ENCODE measurements at regions not wholly inside any gene's neighbourhood (a gene's known extent, or its start where the extent isn't known, plus 50 kb on each side); places are given as distances from the start of the nearest gene placed in this dataset.
A peak's percentile ranks its signal among the peaks of the same experiment; 100 is the strongest.

GRCh38 chr17:34825884-34826283 lies 135.4 kb downstream of the CCT6B start:
- DNase-seq (ENCODE audit: low read depth in 3 of 3) = no peak

- no peak for DNase-seq (ENCODE audit: low read depth in 3 of 3)
Measured at GRCh38 chr17:34825102-34825501, 136.2 kb downstream of the CCT6B start.

GRCh38 chr17:34823023-34823422 lies 138.2 kb downstream of the CCT6B start:
- DNase-seq (ENCODE audit: low read depth in 3 of 3) = no peak

GRCh38 chr17:34822007-34822739 lies 139.1 kb downstream of the CCT6B start:
- DNase-seq (ENCODE audit: low read depth in 3 of 3) = no peak

- DNase-seq (ENCODE audit: low read depth in 3 of 3) = no peak
Measured at GRCh38 chr17:34820922-34821321, 140.3 kb downstream of the CCT6B start.

DNA sequence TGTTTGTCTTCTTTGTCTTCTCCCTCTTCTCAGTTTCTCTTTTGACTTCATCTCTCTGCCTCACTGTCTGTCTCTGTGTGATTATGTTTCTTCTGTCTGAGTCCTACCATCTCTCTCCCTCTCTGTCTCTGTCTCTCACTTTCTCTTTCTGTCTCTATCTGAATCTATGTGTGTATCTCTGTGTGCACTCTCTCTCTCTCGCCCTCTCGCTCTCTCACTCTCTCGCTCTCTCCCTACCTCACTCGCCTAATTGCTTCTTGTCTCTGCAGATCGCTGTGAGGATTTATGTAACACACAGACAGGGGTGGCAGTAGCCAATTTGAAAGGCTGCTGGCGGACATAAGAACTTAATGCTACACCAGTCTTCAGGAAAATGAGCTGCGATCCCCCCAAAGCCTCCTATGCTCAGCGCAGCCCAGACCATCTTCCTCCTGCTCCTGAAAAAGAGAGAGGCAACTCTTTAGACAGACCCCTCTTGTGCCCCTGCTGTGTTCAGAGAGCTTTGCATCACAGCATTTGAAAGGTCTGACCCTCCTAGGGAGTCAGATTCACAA lies 140.9 kb downstream of the CCT6B start:
- DNase-seq (ENCODE audit: low read depth in 3 of 3) = no peak

DNA sequence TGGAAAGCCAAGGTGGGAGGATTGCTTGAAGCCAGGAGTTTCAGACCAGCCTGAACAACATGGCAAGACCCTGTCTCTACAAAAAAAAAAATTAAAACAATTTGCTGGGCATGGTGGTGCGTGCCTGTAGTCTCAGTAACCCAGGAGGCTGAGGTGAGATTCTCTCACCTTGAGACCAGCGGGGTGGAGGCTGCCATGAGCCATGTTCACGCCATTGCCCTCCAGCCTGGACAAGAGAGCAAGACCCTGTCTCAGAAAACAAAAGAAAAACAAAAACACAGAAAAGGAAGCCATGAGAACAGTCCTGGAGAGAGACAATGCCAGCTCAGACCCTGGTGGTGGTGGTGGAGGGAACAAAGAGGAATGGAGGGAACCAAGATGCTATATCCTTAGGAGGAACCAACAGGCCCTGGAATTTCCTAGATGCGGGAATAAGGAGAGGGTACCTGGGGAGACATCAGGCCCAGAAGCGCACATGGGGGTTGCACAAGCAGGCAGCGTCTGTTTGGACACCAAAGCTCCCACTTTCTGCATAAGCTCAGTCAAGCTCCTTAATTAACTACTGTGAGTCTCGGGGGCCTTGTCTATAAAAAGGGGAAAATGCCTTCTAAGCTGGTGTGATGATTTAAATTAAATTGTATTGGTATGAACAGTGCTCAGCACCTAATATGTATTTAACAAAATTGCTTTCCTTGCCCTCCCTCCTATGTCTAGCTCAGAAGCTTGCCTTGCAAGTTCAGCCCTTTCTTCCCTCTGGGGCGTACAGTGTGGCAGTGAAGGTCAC lies 143.8 kb downstream of the CCT6B start:
- DNase-seq (ENCODE audit: low read depth in 3 of 3) = no peak

DNA sequence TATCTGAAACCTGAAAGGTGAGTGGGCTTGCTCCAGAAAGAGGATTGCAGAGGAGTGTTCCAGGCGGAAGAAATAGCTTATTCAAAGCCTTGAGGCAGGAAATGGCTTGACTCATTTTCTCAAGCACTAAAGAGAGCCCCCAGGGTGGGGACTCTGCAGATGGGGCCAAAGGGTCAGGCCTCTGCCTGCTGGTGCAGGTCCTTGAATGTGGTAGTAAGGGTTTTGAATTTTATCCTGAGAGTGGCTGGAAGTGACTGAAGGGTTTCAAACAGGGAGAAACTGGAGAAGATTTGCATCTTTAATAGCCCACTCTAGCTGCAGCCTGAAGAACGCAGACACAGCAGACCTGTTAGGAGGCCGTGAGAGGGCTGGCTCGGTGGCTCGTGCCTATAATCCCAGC lies 144.4 kb downstream of the CCT6B start:
- DNase-seq (ENCODE audit: low read depth in 3 of 3) = no peak

GRCh38 chr17:34813290-34813689 lies 148.0 kb downstream of the CCT6B start:
- DNase-seq (ENCODE audit: low read depth in 3 of 3) = no peak

GRCh38 chr17:34811561-34811960 lies 149.7 kb downstream of the CCT6B start:
- no peak for DNase-seq (ENCODE audit: low read depth in 3 of 3)

GRCh38 chr17:34800661-34801060 lies 160.6 kb downstream of the CCT6B start:
- DNase-seq (ENCODE audit: low read depth in 3 of 3) = no peak

DNA sequence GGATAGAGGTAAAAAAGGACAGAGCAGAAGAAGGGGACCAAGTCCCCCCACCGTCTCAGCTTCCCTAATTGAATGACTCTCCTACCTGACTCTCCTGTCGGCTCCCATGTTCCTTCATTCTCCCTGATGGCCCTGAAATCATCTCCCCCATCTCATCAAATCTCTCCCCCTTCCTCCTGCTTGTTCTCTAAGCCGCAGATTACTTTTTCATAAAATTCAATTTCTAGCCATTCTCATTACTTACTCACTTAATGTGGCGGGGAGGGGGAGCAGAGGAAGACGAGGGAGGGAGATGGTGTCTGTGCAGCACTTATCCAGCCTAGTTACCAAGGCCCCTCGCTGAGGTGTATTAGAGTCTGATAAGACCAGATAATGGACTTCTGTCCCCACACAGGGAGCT lies 161.5 kb downstream of the CCT6B start:
- DNase-seq (ENCODE audit: low read depth in 3 of 3) = no peak

- no peak for DNase-seq (ENCODE audit: low read depth in 3 of 3)
Measured at GRCh38 chr17:34798581-34798980, 162.7 kb downstream of the CCT6B start.

GRCh38 chr17:34797720-34798119 lies 163.5 kb downstream of the CCT6B start:
- peak in 2 of 3 experiments; percentile 6 to 18 for DNase-seq (ENCODE audit: low read depth in 3 of 3)

DNA sequence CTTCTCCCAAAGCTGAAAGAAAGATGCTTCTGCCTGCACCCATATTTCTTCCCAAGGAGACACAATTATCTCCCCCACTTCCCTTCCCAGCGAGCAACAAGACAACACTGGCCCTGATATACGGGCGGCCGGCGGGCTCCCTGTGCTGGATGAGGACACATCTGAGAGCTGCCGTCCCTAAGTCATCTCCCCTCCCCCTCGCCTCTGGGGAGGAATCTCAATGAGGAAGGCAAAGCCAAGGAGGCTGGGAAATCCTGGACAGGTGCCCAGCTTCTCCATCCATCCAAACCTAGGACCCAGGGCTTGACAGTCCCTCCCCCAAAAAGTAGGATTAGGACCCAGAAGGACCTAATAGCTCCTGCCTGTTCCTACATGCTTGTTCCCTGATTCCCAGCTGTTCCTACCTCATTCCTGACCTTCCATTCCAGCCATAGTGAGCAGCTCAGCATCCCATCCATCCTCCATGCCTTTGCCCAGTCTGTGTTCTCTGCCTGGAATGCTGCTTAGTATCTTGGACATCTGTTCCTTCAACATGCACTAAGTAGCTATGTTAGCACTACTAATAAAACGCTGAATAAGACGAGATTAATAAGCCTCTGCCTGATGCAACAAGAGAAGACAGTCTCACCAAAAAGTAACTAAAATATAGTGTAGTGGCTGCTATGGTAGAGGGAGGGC lies 167.9 kb downstream of the CCT6B start:
- DNase-seq (ENCODE audit: low read depth in 3 of 3) = no peak

DNA sequence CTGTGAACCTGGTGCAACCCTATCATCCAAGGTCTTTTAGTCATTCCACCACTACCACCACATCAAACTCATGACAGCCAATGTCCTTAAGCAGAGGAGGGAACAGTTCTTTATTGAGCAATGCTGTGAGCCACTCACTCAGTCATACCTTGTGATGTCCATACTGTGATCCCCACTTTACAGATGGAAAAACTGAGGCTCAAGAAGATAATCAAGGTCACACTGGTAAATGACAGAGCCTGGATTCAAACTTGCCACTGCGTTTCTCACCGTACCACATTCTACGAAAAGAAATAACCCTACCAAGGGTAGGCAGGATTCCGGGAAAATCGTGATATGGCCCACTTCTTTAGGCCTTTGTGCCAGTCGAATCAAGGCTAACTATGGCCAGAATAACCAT lies 172.6 kb downstream of the CCT6B start:
- no peak for DNase-seq (ENCODE audit: low read depth in 3 of 3)

DNA sequence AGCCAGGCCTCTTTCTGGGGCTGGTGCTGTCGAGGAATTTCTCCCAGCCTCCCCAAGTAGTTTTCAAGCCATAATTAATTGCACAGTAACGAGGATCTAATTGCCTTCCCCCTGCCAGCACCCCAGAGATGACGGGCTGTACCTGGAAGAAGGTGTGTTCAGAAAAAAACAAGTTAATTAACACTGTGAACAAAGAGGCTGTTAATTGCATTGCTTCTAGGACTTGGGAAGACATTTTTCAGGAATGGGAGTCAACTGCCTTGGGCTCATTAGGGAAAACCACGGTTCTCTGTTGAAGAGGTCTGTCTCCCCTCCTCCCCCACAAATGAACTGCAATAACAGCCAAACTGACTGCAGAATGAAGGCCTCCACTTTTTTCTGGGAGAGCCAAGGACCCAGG lies 176.7 kb downstream of the CCT6B start:
- no peak for DNase-seq (ENCODE audit: low read depth in 3 of 3)

DNA sequence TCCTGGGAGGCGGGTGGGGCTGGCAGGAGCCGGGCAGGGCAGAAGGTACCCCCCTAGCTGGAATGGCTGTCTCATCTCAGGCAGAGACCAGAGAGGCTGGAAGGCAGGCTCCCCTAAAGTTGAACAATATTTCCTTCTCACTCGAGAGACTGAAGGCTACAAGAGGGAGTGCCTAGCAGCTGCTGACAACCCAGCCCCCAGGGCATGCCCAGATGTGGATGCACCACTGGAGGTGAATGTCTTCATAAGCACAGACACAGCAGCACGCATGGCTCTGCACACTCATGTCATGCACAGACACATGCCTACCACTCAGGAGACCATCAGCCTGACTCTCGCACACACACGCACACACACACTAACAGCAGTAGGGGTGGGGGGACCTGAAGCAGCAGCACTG lies 179.0 kb downstream of the CCT6B start:
- no peak for DNase-seq (ENCODE audit: low read depth in 3 of 3)

DNA sequence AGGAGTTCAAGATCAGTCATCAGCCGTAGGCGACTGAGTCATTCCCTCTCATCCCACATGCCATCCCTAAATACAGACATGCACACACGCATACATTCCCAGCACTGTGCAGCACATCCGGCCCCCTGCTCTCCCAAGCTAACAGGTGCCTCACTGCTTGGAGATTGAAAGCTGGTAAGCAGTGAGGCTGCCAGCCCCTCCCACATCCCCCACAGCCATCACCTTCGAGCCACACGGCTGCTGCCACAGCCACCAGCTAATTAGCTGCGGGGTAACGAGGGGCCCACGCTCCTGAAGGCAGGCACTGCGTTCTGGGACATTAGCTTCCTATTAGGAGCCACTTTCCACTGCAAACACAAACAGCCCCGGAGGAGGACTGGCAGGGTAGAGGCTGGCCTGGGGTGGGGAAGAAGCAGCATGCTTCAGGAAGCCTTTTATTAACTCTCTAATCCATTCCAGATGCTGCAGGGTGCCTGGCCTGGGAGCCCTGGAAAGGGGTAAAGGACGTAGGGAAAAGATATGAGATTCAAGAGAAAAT lies 179.6 kb downstream of the CCT6B start:
- DNase-seq (ENCODE audit: low read depth in 3 of 3) = no peak

GRCh38 chr17:34781071-34781470 lies 180.2 kb downstream of the CCT6B start:
- DNase-seq (ENCODE audit: low read depth in 3 of 3) = no peak

DNA sequence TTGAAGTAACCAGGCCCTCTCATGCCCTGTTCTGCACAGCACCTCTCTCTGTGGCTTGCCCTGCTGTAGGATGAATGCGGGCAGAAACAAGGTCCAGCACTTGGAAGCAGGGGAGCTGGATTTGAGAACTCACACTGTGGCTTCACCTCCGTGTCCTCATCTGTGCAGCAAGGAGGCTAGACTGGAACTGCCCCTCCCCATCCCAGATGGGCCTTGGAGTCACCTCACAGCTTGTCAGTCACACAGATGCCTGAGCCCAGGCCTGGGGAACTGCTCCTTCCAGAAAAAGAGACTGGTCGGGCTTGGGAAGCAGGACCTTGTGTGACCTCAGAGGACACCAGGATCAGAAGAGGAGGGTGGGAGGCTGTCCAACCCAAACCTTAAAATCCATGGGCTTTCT lies 180.8 kb downstream of the CCT6B start:
- no peak for DNase-seq (ENCODE audit: low read depth in 3 of 3)
